ENCODE measurements at regions not wholly inside any gene's neighbourhood (a gene's known extent, or its start where the extent isn't known, plus 50 kb on each side); places are given as distances from the start of the nearest gene placed in this dataset.

- Histone ChIP-seq H3K4me3 (no peak overlapping the region), H3K27ac (no peak overlapping the region), H3K4me1 (no peaks in the 10 kb centered on the region), H3K27me3 (no peaks in the 10 kb centered on the region), H3K36me3 (no peaks in the 10 kb centered on the region), H3K9me3 (no peaks in the 10 kb centered on the region)
- DNase-seq (ENCODE audit: low spot score in 2 of 2), result no peak
- TF ChIP-seq CTCF (IDR thresholded peaks at IDR 0.05), result no peak
- TF ChIP-seq POLR2A (IDR thresholded peaks at IDR 0.05), result no peak
- TF ChIP-seq EP300 (IDR thresholded peaks at IDR 0.05), result no peak
- WGBS, 2 donors, result 80 to 81% methylated on average over 5 of the region's 5 CpGs
Observed at GRCh38 chr5:17395106-17395880, 102.7 kb upstream of the TAF11L2 start.

GRCh38 chr5:17396247-17396646, 101.8 kb upstream of the TAF11L2 start:
- Histone ChIP-seq H3K4me1 (no peaks in the 10 kb centered on the region), H3K9me3 (no peaks in the 10 kb centered on the region), H3K27me3 (no peaks in the 10 kb centered on the region), H3K27ac (no peak overlapping the region), H3K36me3 (no peaks in the 10 kb centered on the region), H3K4me3 (no peak overlapping the region)
- TF ChIP-seq POLR2A (IDR thresholded peaks at IDR 0.05) (no peak), EP300 (IDR thresholded peaks at IDR 0.05) (no peak)
- no peak for DNase-seq (ENCODE audit: low spot score in 2 of 2)
- WGBS, 2 donors, result 76 to 83% methylated on average over 4 of the region's 4 CpGs

GRCh38 chr5:17398431-17398830, 99.6 kb upstream of the TAF11L2 start:
- TF ChIP-seq POLR2A (IDR thresholded peaks at IDR 0.05) (no peak), CTCF (IDR thresholded peaks at IDR 0.05) (no peak), EP300 (IDR thresholded peaks at IDR 0.05) (no peak)
- H3K27ac ChIP-seq, result no peak overlapping the region
- no peak overlapping the region for H3K4me3 ChIP-seq
- WGBS, 2 donors, result 30 to 34% methylated on average over 4 of the region's 4 CpGs
- no peaks in the 10 kb centered on the region for H3K36me3 ChIP-seq
- H3K4me1 ChIP-seq, result peaks cover 0 to 7% (median 0%) of the 10 kb centered on the region in 4 donors
- no peaks in the 10 kb centered on the region for H3K27me3 ChIP-seq
- H3K9me3 ChIP-seq, result no peaks in the 10 kb centered on the region
- no peak for DNase-seq (ENCODE audit: low spot score in 2 of 2)

- DNase-seq (ENCODE audit: low spot score in 2 of 2), result no peak
- H3K9me3 ChIP-seq, result no peaks in the 10 kb centered on the region
- H3K4me3 ChIP-seq, result no peak overlapping the region
- 71 to 77% methylated on average over 7 of the region's 7 CpGs for WGBS, 2 donors
- no peaks in the 10 kb centered on the region for H3K36me3 ChIP-seq
- H3K27me3 ChIP-seq, result no peaks in the 10 kb centered on the region
- TF ChIP-seq POLR2A (IDR thresholded peaks at IDR 0.05) (no peak), EP300 (IDR thresholded peaks at IDR 0.05) (no peak), CTCF (IDR thresholded peaks at IDR 0.05) (no peak)
- H3K4me1 ChIP-seq, result peaks cover 0 to 7% (median 0%) of the 10 kb centered on the region in 4 donors
- no peak overlapping the region for H3K27ac ChIP-seq
Observed at GRCh38 chr5:17398866-17399835, 98.9 kb upstream of the TAF11L2 start.

- H3K27me3 ChIP-seq, result no peaks in the 10 kb centered on the region
- TF ChIP-seq POLR2A (IDR thresholded peaks at IDR 0.05), result no peak
- TF ChIP-seq CTCF (IDR thresholded peaks at IDR 0.05), result no peak
- no peak for TF ChIP-seq EP300 (IDR thresholded peaks at IDR 0.05)
- 77 to 90% methylated on average over 3 of the region's 3 CpGs for WGBS, 2 donors
- no peaks in the 10 kb centered on the region for H3K36me3 ChIP-seq
- no peak overlapping the region for H3K4me3 ChIP-seq
- DNase-seq (ENCODE audit: low spot score in 2 of 2), result no peak
- H3K9me3 ChIP-seq, result no peaks in the 10 kb centered on the region
- H3K4me1 ChIP-seq, result peaks cover 0 to 7% (median 0%) of the 10 kb centered on the region in 4 donors
- no peak overlapping the region for H3K27ac ChIP-seq
Observed at GRCh38 chr5:17399931-17400330, 98.1 kb upstream of the TAF11L2 start.

All from tibial nerve (tissue), 4 donors.